Myocyte (in vitro differentiated cells): ENCODE measurements at regions not wholly inside any gene's neighbourhood (a gene's known extent, or its start where the extent isn't known, plus 50 kb on each side); places are given as distances from the start of the nearest gene placed in this dataset.
A peak's percentile ranks its signal among the peaks of the same experiment; 100 is the strongest.

Experiments used
- DNase-seq: peaks from one replicate; pipeline ENCODE4 v3.0.0-alpha.2; 2012; ENCODE audit warnings: low read depth

GRCh38 chr7:89914711-89915110, 239.6 kb upstream of the STEAP1 start:
- no peak for DNase-seq

DNA sequence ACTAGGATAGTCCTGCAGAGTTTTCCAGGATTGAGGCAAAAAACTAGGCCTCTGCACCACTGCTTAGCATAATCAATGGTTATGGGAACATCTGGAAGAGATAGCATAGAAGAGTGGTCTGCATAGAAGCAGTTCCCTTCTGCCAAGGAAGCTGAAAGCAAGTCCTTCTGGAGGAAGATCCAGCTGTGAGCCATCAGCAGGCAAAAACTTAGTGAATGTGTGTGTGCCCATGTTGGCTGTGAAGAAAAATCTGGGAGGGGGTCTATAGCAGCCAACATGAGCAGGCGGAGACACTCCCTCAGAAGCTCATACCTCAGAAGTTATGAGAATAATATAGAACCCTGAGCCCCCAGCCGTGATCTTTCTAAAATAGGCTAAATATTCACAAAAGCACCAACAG, 228.1 kb upstream of the STEAP1 start:
- no peak for DNase-seq

DNA sequence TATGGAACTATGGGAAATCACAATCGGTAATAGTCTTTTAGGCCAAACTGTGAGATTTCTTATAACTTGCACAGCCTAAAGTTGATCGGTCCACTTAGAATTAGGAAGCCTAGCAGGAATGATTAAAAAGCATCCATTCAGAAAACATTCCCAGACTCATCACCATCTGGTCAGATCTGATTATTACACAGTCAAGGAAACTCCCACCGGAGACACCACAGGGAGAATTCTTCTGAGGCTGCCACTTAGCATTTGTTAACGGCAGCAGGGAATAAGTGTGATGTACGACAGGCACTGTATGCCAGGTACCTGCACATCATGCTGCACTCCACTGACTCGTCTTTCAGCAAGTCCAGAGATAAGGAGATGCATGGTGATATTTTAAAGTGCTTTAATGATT, 227.6 kb upstream of the STEAP1 start:
- DNase-seq, result no peak

DNA sequence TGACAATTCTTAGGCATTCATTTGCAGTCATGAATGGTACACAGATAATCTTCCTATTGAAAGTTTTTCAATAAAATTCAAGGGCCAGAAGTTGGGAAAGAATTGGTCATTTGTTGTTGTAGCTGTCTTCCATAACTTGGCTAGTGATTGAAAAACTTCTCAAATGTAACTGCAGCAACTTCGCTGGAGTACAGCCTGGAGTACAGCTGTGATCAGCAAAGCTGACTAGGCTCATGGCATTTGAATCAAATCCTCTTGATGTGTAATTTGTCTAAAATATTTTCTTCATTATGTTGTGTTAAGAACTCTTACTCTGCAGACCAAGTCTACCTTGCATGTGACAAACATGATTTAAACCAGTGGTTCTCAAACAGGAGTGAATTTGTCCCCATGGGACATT, 226.5 kb upstream of the STEAP1 start:
- DNase-seq, result no peak

- DNase-seq, result no peak
Measured at GRCh38 chr7:89928451-89928850, 225.8 kb upstream of the STEAP1 start.

DNA sequence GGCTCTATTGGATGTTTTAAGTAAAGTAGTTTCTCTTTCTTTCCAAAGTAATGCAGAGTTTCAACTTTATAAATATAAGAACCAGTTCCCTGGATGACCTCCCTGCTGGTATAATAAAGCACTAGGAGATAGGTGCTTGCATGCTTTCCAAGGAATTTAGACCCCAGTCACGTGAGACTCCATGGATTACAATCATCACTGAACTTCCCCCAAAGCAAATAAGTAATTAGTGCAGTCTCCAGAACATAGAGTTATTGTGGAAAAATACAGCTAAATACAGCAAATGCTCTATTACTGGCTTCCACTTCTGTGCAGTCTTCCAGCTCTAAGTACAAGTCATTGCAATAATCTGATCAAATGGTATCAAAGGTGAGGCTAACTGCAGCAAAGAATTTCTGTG, 220.2 kb upstream of the STEAP1 start:
- DNase-seq, result no peak

- no peak for DNase-seq
Measured at GRCh38 chr7:89943525-89944050, 210.7 kb upstream of the STEAP1 start.

DNA sequence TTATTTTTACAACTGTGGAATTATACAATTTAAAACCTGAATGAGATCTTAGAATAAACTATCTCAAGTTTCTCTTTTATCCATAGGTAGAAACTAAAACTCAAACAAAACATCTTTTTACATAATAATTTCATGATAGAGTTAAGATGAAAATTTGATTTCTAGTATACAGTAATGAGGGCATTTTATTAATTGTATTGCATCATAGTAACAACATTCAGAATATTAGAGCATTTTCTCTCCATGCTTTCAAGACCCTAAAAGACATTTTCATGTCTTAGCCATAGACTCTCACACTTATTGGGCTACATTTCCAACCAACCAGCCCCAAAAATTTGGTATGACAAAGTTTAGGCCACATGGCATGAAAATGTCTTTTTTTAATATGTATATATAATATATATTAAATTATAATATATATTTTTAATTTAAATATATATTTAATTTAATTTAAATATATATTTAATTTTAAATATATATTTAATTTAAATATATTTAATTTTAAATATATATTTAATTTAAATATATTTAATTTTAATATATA, 195.7 kb upstream of the STEAP1 start:
- DNase-seq, result peak; percentile 0

DNA sequence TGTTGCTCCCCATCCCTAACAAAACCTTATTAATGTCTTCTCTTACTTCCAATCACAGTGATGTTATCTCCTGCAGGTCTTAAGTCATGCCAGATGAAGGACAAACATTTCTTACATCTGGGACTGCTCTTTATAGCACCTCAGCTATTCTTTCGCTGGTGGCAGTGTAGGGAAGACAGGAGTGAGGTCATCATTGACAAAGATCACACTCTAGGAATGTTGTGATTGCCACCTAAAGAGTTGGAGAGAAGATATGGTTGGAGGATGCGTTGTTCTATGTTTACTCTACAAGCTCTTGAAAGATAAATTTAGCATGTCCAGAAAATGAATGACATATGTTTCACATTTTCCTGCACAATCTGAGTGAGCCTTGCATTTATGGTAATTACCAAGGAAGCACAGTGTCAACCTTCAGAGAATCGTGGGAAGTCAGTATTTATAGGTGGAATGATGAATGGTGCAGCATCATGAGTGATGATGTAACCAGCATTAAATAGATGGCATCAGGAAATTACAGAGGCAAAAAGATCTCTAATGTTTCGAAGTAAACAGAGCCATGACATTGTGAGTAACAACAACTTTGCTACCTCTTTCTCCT, 188.1 kb upstream of the STEAP1 start:
- DNase-seq, result no peak

DNA sequence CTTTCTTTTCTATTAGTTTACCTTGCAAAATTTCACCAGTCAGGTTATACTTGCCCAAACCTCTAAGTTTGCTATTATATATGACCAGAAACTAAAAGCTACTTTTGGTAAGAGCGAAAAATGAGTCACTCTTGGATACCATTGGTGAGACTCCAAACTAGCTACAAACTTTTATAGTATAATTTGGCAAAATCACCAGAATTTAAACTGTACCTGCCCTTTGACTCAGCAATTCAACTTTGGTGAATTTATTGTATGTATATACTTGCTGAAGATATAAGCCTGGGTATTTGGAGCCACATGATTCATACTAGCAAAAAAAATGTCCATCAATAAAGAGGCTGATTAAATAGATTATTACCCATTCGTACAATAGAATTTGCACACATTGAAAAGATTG, 178.7 kb upstream of the STEAP1 start:
- DNase-seq, result no peak

DNA sequence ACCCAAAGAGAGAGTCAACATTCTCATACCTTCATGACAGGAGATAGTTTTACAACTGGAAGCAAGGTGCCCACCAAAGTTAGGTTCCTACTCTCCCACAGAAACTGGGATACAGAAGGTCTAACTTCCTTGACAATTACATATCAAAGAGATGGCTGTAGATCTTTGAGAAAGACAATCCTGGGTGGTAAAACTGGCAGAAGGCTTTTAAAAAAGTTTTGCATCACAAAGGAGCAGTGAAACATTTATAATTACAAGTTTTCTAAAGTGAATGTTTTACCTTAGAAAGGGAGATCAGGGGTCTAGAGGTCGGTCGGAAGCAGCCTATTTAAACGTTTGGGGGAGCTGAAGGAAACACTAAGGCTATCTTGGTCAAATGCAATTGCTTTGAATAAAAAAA, 166.6 kb upstream of the STEAP1 start:
- no peak for DNase-seq

GRCh38 chr7:89988074-89988473, 166.2 kb upstream of the STEAP1 start:
- DNase-seq, result no peak

GRCh38 chr7:89989454-89989853, 164.8 kb upstream of the STEAP1 start:
- DNase-seq, result no peak

DNA sequence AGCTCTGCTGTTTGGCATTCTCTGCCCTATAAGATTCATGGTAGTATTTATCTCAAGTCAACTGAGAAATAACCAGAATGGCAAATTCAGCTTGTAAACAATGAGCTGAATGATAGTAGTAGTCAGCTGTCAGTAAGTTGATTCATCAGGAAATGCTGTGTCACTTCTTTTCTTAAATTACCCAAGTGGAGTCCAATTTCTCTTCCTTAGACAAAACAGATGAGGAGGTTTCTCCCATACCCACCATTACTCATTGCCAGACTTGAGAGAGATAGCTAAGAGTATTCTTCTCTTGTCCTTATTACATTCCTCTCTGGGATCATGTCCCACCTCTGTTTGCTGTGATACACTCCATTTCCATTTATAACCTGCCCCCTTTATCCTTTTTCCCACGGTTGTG, 159.8 kb upstream of the STEAP1 start:
- DNase-seq, result peak; percentile 6

DNA sequence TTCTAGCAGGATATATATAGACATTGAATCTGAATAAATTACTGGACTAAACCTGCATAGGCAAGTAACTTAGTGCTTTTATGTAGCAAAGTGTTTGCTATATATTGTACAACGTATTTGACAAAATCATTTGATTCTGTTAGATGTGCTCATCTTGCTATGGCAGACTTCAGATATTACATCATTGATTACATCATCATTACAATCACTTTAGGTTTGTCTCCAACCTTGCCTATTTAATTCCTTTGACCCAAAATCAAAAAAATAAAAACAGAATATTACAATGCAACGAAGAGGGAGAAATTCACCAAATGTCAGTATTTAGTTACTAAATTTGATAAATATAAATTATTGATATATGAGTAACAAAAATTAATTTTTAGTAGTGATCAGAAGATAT, 155.7 kb upstream of the STEAP1 start:
- DNase-seq, result no peak

DNA sequence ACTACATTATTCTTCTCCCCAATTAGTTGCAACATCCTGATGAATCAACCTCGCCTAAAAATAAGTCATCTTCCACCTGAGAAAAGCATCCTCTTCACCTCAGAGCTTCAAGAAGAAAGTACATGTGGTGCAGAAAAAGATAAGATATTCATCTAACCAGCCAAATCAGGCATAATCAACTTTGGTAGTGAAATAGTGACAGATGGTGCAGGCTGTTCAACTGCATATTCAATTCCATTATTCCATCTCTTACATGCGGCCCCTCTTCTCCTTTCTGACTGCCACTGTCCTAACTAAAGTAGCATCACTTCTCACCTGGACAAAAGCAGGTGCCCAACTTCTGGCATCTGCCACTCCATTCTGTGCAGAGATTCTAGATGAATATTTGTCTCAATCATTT, 148.4 kb upstream of the STEAP1 start:
- DNase-seq, result no peak

DNA sequence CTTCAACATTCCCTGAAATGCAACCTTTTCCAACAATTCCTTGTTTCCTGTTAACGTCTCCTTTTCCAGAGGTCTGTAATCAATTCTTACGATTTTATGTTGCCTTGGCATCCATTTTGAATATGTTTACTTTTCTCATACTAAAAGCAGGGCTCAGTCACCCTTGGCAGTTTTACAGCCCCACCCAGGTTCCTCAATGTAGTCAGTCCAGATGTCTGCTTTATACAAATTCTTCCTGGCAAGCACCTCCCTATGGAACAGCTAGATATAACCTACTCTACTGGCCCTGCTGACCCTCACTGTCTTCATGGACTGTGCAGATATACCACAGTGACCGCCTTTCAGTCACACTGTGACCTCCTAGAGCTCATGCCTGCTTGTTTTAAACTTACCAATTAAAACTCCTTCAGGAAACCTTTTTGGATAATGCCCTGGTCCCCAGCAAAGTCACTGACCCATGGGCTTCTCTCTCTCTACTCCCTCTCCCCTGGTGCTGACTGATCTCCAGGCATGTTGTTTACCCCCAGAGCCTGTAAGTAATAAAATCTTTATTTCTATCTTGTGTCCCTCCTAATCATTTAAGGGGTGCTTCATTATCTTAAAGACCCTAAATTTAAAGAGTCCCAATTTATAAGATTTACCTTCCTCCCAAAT, 147.1 kb upstream of the STEAP1 start:
- DNase-seq, result no peak

DNA sequence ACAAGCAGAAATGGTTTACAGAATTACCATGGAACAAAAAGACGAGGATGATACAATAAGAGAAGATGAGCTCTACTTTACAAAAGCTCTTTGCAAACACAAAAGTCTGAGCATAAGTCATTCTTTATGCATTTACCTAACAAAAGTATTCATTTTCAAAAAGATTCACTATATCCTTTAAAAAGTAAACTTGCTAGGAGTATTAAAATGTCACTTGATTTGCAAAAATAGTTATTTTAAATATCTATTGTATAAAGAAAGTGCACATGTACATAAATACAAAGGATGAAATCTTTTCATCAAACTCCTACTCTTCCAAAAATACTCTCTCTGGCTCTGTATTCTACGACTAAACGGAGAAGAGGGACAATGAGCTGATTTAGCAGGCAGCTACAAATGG, 146.4 kb upstream of the STEAP1 start:
- DNase-seq, result no peak

- DNase-seq, result no peak
Measured at GRCh38 chr7:90022213-90022612, 132.1 kb upstream of the STEAP1 start.

DNA sequence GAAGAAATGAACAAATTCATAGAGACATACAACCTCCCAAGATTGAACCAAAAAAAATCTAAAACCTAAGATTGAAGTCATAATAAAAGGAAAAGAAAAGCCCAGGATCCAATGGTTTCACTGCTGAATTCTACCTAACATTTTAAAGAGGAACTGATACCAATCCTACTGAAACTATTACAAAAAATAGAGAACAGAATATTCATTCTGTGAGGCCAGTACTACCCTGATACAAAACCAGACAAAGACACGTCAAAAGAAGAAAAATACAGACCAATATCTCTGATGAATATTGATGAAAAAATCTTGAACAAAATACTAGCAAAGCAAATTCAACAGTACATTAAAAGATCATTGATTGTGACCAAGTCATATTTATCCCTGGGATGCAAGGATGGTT, 128.5 kb upstream of the STEAP1 start:
- no peak for DNase-seq

DNA sequence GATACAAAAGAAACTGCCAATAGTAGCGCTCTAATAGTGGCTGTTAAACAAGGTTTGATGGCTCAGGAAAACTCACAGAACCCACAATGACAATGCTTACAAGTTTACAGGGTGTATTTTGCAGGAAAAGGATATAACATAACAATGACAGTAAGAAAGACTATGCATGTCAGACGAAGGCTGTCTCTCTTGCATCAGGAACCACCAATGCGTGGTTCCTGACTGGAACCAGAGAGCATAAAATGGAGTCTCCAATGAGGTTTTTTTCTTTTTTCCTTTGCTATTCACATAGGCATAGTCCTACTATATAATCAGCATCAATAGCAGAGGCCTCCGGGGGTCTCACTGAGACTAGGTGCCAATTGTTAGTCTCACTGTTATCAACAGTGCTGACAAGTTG, 120.4 kb upstream of the STEAP1 start:
- DNase-seq, result no peak

GRCh38 chr7:90053094-90053493, 101.2 kb upstream of the STEAP1 start:
- DNase-seq, result no peak

GRCh38 chr7:90061077-90061476, 93.2 kb upstream of the STEAP1 start:
- no peak for DNase-seq
